Upper lobe of left lung (tissue), 4 donors: ENCODE measurements at regions not wholly inside any gene's neighbourhood (a gene's known extent, or its start where the extent isn't known, plus 50 kb on each side); places are given as distances from the start of the nearest gene placed in this dataset.

Experiments used
- CTCF ChIP-seq, 6 experiments: fragments of 450-650 bp in 4 of 6; fragments of 200-600 bp in 2 of 6; sonication (generic) in 2 of 6; IDR thresholded peaks; one replicate each; pipeline ENCODE4 v1.5.1; 2016 to 2019; ENCODE audit warnings: antibody characterized with exemption in 6 of 6
- EP300 ChIP-seq, 4 donors: sonication (generic); formaldehyde crosslinking; IDR thresholded peaks; one replicate each; pipeline ENCODE4 v1.5.1; 2017; ENCODE audit warnings: antibody characterized with exemption in 4 of 4, control low read depth in 2 of 4
- POLR2A ChIP-seq, 4 donors: fragments of 450-650 bp; IDR thresholded peaks; one replicate each; pipeline ENCODE4 v1.5.1; 2016 to 2017; ENCODE audit warnings: antibody characterized with exemption in 4 of 4, mild to moderate bottlenecking in 2 of 4
- POLR2AphosphoS5 ChIP-seq, 2 donors: sonication (generic); formaldehyde crosslinking; IDR thresholded peaks; one replicate each; pipeline ENCODE4 v1.5.1; 2017; ENCODE audit warnings: antibody characterized with exemption in 2 of 2

- no peak for TF ChIP-seq CTCF (IDR thresholded peaks at IDR 0.05)
- no peak for TF ChIP-seq POLR2AphosphoS5 (IDR thresholded peaks at IDR 0.05)
- TF ChIP-seq POLR2A (IDR thresholded peaks at IDR 0.05), result no peak
- no peak for TF ChIP-seq EP300 (IDR thresholded peaks at IDR 0.05)
These were observed 106.1 kb downstream of the IRS2 start for GRCh38 chr13:109680288-109680687.
